Loucy (cell line): ENCODE measurements at regions not wholly inside any gene's neighbourhood (a gene's known extent, or its start where the extent isn't known, plus 50 kb on each side); places are given as distances from the start of the nearest gene placed in this dataset.

ENCODE experiments used
- H2AFZ ChIP-seq: fragments of 200-600 bp; sonication (generic); 2 replicates; pipeline ENCODE4 v1.6.0; 2016; ENCODE audit warnings: antibody characterized with exemption, mild to moderate bottlenecking, low read length, moderate library complexity
- H3F3A ChIP-seq: fragments of 200-600 bp; 2 replicates; pipeline ENCODE4 v1.6.0; 2016; ENCODE audit warnings: antibody characterized with exemption, low read depth, mild to moderate bottlenecking
- H3K27me3 ChIP-seq: fragments of 200-600 bp; sonication (generic); 2 replicates; pipeline ENCODE4 v1.6.1; 2014; ENCODE audit warnings: low read length, mild to moderate bottlenecking; ENCODE audit not compliant: insufficient read depth, poor library complexity, severe bottlenecking
- H3K36me3 ChIP-seq: fragments of 200-600 bp; sonication (generic); 2 replicates; pipeline ENCODE4 v1.6.1; 2016; ENCODE audit warnings: low read length; ENCODE audit not compliant: insufficient read depth
- H3K4me1 ChIP-seq: fragments of 200-600 bp; sonication (generic); 2 replicates; pipeline ENCODE4 v1.5.1; 2014; ENCODE audit warnings: low read length, mild to moderate bottlenecking; ENCODE audit not compliant: insufficient read depth, poor library complexity, severe bottlenecking
- H3K4me2 ChIP-seq: fragments of 200-600 bp; sonication (generic); 2 replicates; pipeline ENCODE4 v1.6.0; 2014; ENCODE audit warnings: antibody characterized with exemption, low read length, low read depth, mild to moderate bottlenecking; ENCODE audit not compliant: poor library complexity, severe bottlenecking
- H3K4me3 ChIP-seq: fragments of 200-600 bp; sonication (generic); 2 replicates; pipeline ENCODE4 v1.5.1; 2014; ENCODE audit warnings: low read length, mild to moderate bottlenecking, mixed read lengths; ENCODE audit not compliant: poor library complexity, severe bottlenecking
- H3K79me2 ChIP-seq: fragments of 200-600 bp; sonication (generic); 2 replicates; pipeline ENCODE4 v1.6.1; 2014; ENCODE audit warnings: low read length; ENCODE audit not compliant: insufficient read depth
- H3K9ac ChIP-seq: fragments of 200-600 bp; sonication (generic); 2 replicates; pipeline ENCODE4 v1.6.0; 2014; ENCODE audit warnings: mild to moderate bottlenecking, low read depth, low read length, moderate library complexity; ENCODE audit not compliant: poor library complexity, severe bottlenecking
- H3K9me2 ChIP-seq: fragments of 200-600 bp; sonication (generic); replicated peaks from 2 replicates; pipeline ENCODE4 v1.6.1; 2016; ENCODE audit warnings: low read depth, low read length, mixed read lengths
- H3K9me3 ChIP-seq: fragments of 200-600 bp; sonication (generic); 2 replicates; pipeline ENCODE4 v1.6.1; 2014; ENCODE audit warnings: mild to moderate bottlenecking, antibody characterized with exemption, low read length, low read depth; ENCODE audit not compliant: insufficient read depth
- H4K20me1 ChIP-seq: fragments of 200-600 bp; sonication (generic); 2 replicates; pipeline ENCODE4 v1.6.0; 2014; ENCODE audit warnings: antibody characterized with exemption, low read length, mild to moderate bottlenecking; ENCODE audit not compliant: insufficient read depth, poor library complexity, severe bottlenecking
- CTCF ChIP-seq: fragments of 200-600 bp; sonication (generic); conservative IDR thresholded peaks from 2 replicates; pipeline ENCODE4 v1.5.1; 2014; ENCODE audit warnings: mild to moderate bottlenecking, antibody characterized with exemption, low read length
- EZH2phosphoT487 ChIP-seq: fragments of 200-600 bp; IDR thresholded peaks from 2 replicates; pipeline ENCODE4 v1.6.1; 2018; ENCODE audit warnings: antibody characterized with exemption, mild to moderate bottlenecking, moderate library complexity, borderline replicate concordance

GRCh38 chr3:139236336-139236735, 107.5 kb upstream of the MRPS22 start:
- Histone ChIP-seq H3K9ac (no peak overlapping the region), H3F3A (no peaks in the 10 kb centered on the region), H2AFZ (no peak overlapping the region), H3K9me2 (no peaks in the 10 kb centered on the region), H3K4me2 (no peak overlapping the region), H3K36me3 (no peaks in the 10 kb centered on the region), H3K4me3 (no peak overlapping the region), H3K27me3 (no peaks in the 10 kb centered on the region), H3K9me3 (no peaks in the 10 kb centered on the region), H4K20me1 (no peaks in the 10 kb centered on the region), H3K4me1 (no peaks in the 10 kb centered on the region), H3K79me2 (no peaks in the 10 kb centered on the region)
- no peak for TF ChIP-seq EZH2phosphoT487

DNA sequence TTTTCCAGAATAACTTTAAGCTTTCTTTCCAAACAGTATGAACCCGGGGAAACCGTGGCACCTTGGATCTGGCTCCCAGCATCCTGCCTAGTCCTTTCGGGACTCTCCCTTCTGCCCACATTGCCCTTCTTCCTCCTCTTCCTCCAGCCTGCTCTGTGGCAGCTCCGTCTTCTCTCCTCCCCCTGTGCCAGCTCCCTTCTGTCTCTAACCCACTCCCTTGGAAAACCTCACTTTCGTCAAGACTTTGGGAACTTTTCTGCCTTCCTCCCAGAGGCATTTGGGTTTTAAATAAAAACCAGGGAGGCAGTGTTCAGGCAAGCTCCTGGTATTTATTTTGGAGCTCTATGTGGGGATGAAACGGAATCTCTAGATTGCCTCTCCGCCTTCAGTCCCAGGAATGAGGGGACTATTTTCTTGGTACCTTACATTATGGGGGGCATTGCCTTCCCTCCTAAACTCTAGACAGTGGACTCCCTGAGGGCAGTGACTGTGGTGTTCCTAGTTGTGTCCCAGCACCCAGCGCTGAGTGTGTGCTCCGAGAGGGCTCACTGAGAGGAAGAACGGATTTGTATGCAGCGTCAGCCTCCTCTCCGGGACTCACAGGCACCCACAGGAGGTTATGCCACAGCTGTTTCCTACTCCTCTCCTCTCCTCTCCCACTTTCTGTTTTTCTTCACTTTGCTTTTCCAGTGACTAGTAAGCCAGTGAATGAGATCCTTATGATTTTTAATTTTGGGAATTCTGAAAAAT, 105.4 kb upstream of the MRPS22 start:
- Histone ChIP-seq H3K9ac (no peak overlapping the region), H3K9me3 (no peaks in the 10 kb centered on the region), H3K36me3 (no peaks in the 10 kb centered on the region), H3K4me3 (no peak overlapping the region), H3K9me2 (no peaks in the 10 kb centered on the region), H3K27me3 (no peaks in the 10 kb centered on the region), H3K79me2 (no peaks in the 10 kb centered on the region), H3F3A (no peaks in the 10 kb centered on the region), H2AFZ (no peak overlapping the region), H3K4me2 (no peak overlapping the region), H3K4me1 (no peaks in the 10 kb centered on the region), H4K20me1 (no peaks in the 10 kb centered on the region)
- TF ChIP-seq EZH2phosphoT487 (no peak), CTCF (no peak)

- Histone ChIP-seq H3K4me1 (no peaks in the 10 kb centered on the region), H2AFZ (no peak overlapping the region), H3K27me3 (no peaks in the 10 kb centered on the region), H3K9me3 (no peaks in the 10 kb centered on the region), H3K79me2 (no peaks in the 10 kb centered on the region), H3K4me3 (no peak overlapping the region), H3K36me3 (no peaks in the 10 kb centered on the region), H3K4me2 (no peak overlapping the region), H3K9me2 (no peaks in the 10 kb centered on the region), H3K9ac (no peak overlapping the region), H3F3A (no peaks in the 10 kb centered on the region), H4K20me1 (no peaks in the 10 kb centered on the region)
- TF ChIP-seq CTCF, result no peak
- TF ChIP-seq EZH2phosphoT487, result no peak
Measured at GRCh38 chr3:139239550-139239949, 104.3 kb upstream of the MRPS22 start.

GRCh38 chr3:139241783-139242182, 102.0 kb upstream of the MRPS22 start:
- Histone ChIP-seq H3K9me3 (no peaks in the 10 kb centered on the region), H3K4me2 (no peak overlapping the region), H3K36me3 (no peaks in the 10 kb centered on the region), H3K9me2 (no peaks in the 10 kb centered on the region), H3K4me3 (no peak overlapping the region), H3K9ac (no peak overlapping the region), H3K27me3 (no peaks in the 10 kb centered on the region), H4K20me1 (no peaks in the 10 kb centered on the region), H3F3A (no peaks in the 10 kb centered on the region), H3K4me1 (no peaks in the 10 kb centered on the region), H2AFZ (no peak overlapping the region), H3K79me2 (no peaks in the 10 kb centered on the region)
- TF ChIP-seq CTCF (no peak), EZH2phosphoT487 (no peak)
